Endothelial cell of umbilical vein (primary cell): ENCODE measurements at regions not wholly inside any gene's neighbourhood (a gene's known extent, or its start where the extent isn't known, plus 50 kb on each side); places are given as distances from the start of the nearest gene placed in this dataset.

Experiments
- BruUV-seq: library from RNA; stranded (reverse); fragments of 400-500 nt; replicated peaks from 2 replicates; lab custom pipeline; 2021; lab: Mats Ljungman, UMichigan
- CTCF ChIA-PET: fragments of 300-600, 350-600 bp; sonication (Branson Sonifier 250); formaldehyde crosslinking; loops from one replicate; lab custom pipeline; 2021; ENCODE audit warnings: antibody characterized with exemption, inconsistent platforms; lab: Charles Lee
- POLR2A ChIA-PET: fragments of 300-600, 350-600 bp; sonication (Branson Sonifier 250); formaldehyde crosslinking; loops from one replicate; lab custom pipeline; 2021; ENCODE audit warnings: antibody characterized with exemption, inconsistent platforms; lab: Charles Lee
- DNase-seq: peaks from one replicate; pipeline ENCODE4 v3.0.0-alpha.2; 2011; ENCODE audit warnings: low read depth, low spot score
- FAIRE-seq: peaks from 2 replicates; lab custom pipeline; 2011; peaks lifted over from hg19 to GRCh38; lab: Jason Lieb, UNC
- H2AFZ ChIP-seq: 2 replicates; pipeline ENCODE4 v1.6.0; 2012; ENCODE audit warnings: low read depth, low read length, control low read depth, inconsistent platforms
- H3K27ac ChIP-seq: 2 replicates; pipeline ENCODE4 v1.5.1; 2011; ENCODE audit warnings: low read depth, mild to moderate bottlenecking, control low read depth, low read length, moderate library complexity; ENCODE audit not compliant: insufficient read depth
- H3K27me3 ChIP-seq, 2 experiments: 2 replicates each; pipeline versions ENCODE4 v1.6.0 to v1.6.1; 2011; ENCODE audit warnings: low read length in 2 of 2, mixed read lengths in 1 of 2; ENCODE audit not compliant: control insufficient read depth in 2 of 2, insufficient read depth in 2 of 2
- H3K36me3 ChIP-seq, 2 experiments: 2 replicates in 1 of 2; 3 replicates in 1 of 2; pipeline ENCODE4 v1.5.1; 2011; ENCODE audit warnings: low read length in 2 of 2, mild to moderate bottlenecking in 1 of 2, moderate library complexity in 1 of 2; ENCODE audit not compliant: control insufficient read depth in 2 of 2, insufficient read depth in 2 of 2; ENCODE audit errors: extremely low read depth in 1 of 2
- H3K4me1 ChIP-seq: 3 replicates; pipeline ENCODE4 v1.5.1; 2011; ENCODE audit warnings: mild to moderate bottlenecking, low read length; ENCODE audit not compliant: control insufficient read depth, insufficient read depth; ENCODE audit errors: extremely low read depth
- H3K4me2 ChIP-seq: 2 replicates; pipeline ENCODE4 v1.6.1; 2011; ENCODE audit warnings: low read length, control low read depth, mixed read lengths; ENCODE audit not compliant: insufficient read depth
- H3K4me3 ChIP-seq, 3 experiments: fragments of 200-600 bp in 1 of 3; sonication (generic), shearing (Covaris generic) in 1 of 3; replicated peaks in 1 of 3; 2 replicates each; pipeline ENCODE4 v1.5.1; 2011 to 2016; ENCODE audit warnings: control low read depth in 3 of 3, low read length in 3 of 3, mild to moderate bottlenecking in 2 of 3, inconsistent platforms in 1 of 3, low read depth in 1 of 3, moderate library complexity in 1 of 3; ENCODE audit not compliant: insufficient read depth in 1 of 3
- H3K79me2 ChIP-seq: 2 replicates; pipeline ENCODE4 v1.6.0; 2012; ENCODE audit warnings: low read length, inconsistent platforms; ENCODE audit not compliant: control insufficient read depth, insufficient read depth
- H3K9ac ChIP-seq: replicated peaks from 2 replicates; pipeline ENCODE3; 2011; ENCODE audit warnings: low read length, control low read depth; ENCODE audit not compliant: insufficient read depth; ENCODE audit errors: extremely low read depth
- H3K9me1 ChIP-seq: replicated peaks from 3 replicates; pipeline ENCODE4 v1.6.0; 2011; ENCODE audit warnings: mild to moderate bottlenecking, low read length; ENCODE audit not compliant: control insufficient read depth, insufficient read depth; ENCODE audit errors: extremely low read depth
- H3K9me3 ChIP-seq: replicated peaks from 2 replicates; pipeline ENCODE4 v1.5.1; 2012; ENCODE audit warnings: low read length, inconsistent platforms; ENCODE audit not compliant: control insufficient read depth, insufficient read depth
- H4K20me1 ChIP-seq: replicated peaks from 2 replicates; pipeline ENCODE3; 2011; ENCODE audit warnings: mild to moderate bottlenecking, low read length; ENCODE audit not compliant: control insufficient read depth, insufficient read depth; ENCODE audit errors: extremely low read depth
- EZH2 ChIP-seq: IDR thresholded peaks from 2 replicates; pipeline ENCODE4 v1.6.1; 2012; ENCODE audit warnings: borderline replicate concordance, low read depth, mild to moderate bottlenecking, moderate library complexity, low read length, inconsistent platforms; ENCODE audit not compliant: severe bottlenecking
- FOS ChIP-seq: IDR thresholded peaks from 2 replicates; pipeline ENCODE4 v1.6.1; 2011; ENCODE audit warnings: mild to moderate bottlenecking, low read length, moderate library complexity, borderline replicate concordance; ENCODE audit not compliant: insufficient read depth
- GATA2 ChIP-seq: IDR thresholded peaks from 2 replicates; pipeline ENCODE4 v1.7.0; 2011; ENCODE audit warnings: low read depth, mild to moderate bottlenecking, moderate library complexity, mixed read lengths, low read length; ENCODE audit not compliant: insufficient read length, insufficient read depth
- JUN ChIP-seq: IDR thresholded peaks from 2 replicates; pipeline ENCODE4 v1.6.1; 2011; ENCODE audit warnings: borderline replicate concordance, low read depth; ENCODE audit not compliant: insufficient read length, insufficient read depth
- MYC ChIP-seq: IDR thresholded peaks from one replicate; pipeline ENCODE4 v1.6.1; 2011; ENCODE audit warnings: mild to moderate bottlenecking, low read depth, low read length
- POLR2A ChIP-seq: IDR thresholded peaks from 2 replicates; pipeline ENCODE4 v1.6.1; 2012; ENCODE audit warnings: low read depth, mild to moderate bottlenecking, control low read depth, low read length
- POLR2AphosphoS5 ChIP-seq: IDR thresholded peaks from 2 replicates; pipeline ENCODE4 v1.6.1; 2012; ENCODE audit warnings: low read depth, mild to moderate bottlenecking, control low read depth, low read length, moderate library complexity; ENCODE audit not compliant: insufficient read depth
- dilution Hi-C: fragments of 300-500 bp; cut with MboI; formaldehyde crosslinking; loops from one replicate; pipeline ENCODE4 v1.15.0; 2019; ENCODE audit warnings: low sequenced_read_pairs; ENCODE audit not compliant: extremely low pct_ligation_motif_present
- intact Hi-C: fragments of 100-400 bp; cut with micrococcal nuclease; formaldehyde crosslinking; loops from one replicate; pipeline ENCODE4 v1.10.0; 2022
- TF ChIP-seq, protein P1 (sequence below), 2 donors: IDR thresholded peaks; 1 replicate in 1 of 2; 2 replicates in 1 of 2; pipeline ENCODE4 v1.5.1; 2011; ENCODE audit warnings: low read length in 2 of 2, mild to moderate bottlenecking in 2 of 2, moderate library complexity in 2 of 2, control low read depth in 1 of 2, inconsistent platforms in 1 of 2, low read depth in 1 of 2; ENCODE audit not compliant: insufficient read depth in 1 of 2; ENCODE audit errors: extremely low read depth in 1 of 2
- TF ChIP-seq, protein P2 (sequence below): IDR thresholded peaks from 2 replicates; pipeline ENCODE4 v1.6.1; 2011; ENCODE audit not compliant: insufficient read depth, insufficient read length

DNA sequence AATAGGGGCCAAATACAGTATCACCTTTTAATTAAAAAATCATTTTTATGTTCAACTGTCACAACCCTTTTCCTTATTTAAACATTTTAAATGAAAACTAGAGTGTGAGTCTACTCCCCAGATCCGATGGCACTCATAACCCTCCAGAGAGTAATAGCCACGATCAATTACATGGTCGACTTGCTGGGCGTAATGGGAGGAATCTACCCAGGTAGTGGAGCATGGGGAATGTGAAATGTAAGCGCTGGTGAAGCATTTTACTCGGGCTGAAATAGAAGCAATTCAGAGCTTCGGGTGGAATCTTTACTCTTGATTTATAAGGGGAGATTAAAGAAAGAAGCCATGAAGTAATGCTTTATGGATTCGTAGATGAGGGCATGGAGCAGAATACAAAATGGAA lies 321.9 kb downstream of the ACTR3B start:
- H4K20me1 ChIP-seq: no peaks in the 10 kb centered on the region
- no peaks in the 10 kb centered on the region for H3K9me1 ChIP-seq
- no peaks in the 10 kb centered on the region for H3K27me3 ChIP-seq
- no peaks in the 10 kb centered on the region for H3K4me1 ChIP-seq
- no peak overlapping the region for H2AFZ ChIP-seq
- DNase-seq (no peak), FAIRE-seq (no peak)
- intact Hi-C loops: no loop called here
- no peaks in the 10 kb centered on the region for H3K79me2 ChIP-seq
- TF ChIP-seq POLR2A (no peak), JUN (no peak), FOS (no peak), POLR2AphosphoS5 (no peak), GATA2 (no peak), MYC (no peak), EZH2 (no peak)
- TF ChIP-seq, protein P1, sequence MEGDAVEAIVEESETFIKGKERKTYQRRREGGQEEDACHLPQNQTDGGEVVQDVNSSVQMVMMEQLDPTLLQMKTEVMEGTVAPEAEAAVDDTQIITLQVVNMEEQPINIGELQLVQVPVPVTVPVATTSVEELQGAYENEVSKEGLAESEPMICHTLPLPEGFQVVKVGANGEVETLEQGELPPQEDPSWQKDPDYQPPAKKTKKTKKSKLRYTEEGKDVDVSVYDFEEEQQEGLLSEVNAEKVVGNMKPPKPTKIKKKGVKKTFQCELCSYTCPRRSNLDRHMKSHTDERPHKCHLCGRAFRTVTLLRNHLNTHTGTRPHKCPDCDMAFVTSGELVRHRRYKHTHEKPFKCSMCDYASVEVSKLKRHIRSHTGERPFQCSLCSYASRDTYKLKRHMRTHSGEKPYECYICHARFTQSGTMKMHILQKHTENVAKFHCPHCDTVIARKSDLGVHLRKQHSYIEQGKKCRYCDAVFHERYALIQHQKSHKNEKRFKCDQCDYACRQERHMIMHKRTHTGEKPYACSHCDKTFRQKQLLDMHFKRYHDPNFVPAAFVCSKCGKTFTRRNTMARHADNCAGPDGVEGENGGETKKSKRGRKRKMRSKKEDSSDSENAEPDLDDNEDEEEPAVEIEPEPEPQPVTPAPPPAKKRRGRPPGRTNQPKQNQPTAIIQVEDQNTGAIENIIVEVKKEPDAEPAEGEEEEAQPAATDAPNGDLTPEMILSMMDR (IDR thresholded peaks at IDR 0.05; ENCODE audit: extremely low read depth in 1 of 2, insufficient read depth in 1 of 2, low read depth in 1 of 2, low read length in 2 of 2): no peak
- TF ChIP-seq, protein P2, sequence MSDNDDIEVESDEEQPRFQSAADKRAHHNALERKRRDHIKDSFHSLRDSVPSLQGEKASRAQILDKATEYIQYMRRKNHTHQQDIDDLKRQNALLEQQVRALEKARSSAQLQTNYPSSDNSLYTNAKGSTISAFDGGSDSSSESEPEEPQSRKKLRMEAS: no peak
- H3K4me2 ChIP-seq: no peak overlapping the region
- no peak overlapping the region for H3K27ac ChIP-seq
- H3K9me3 ChIP-seq: no peaks in the 10 kb centered on the region
- dilution Hi-C loops: no loop called here
- no TSS peak for BruUV-seq
- ChIA-PET CTCF (no interaction called here), POLR2A (no interaction called here)
- no peak overlapping the region for H3K4me3 ChIP-seq
- H3K9ac ChIP-seq: no peak overlapping the region
- H3K36me3 ChIP-seq: no peaks in the 10 kb centered on the region
